ENCODE measurements at regions not wholly inside any gene's neighbourhood (a gene's known extent, or its start where the extent isn't known, plus 50 kb on each side); places are given as distances from the start of the nearest gene placed in this dataset.
"Not testable (repeated sequence)": the region's sequence is repeated elsewhere in the genome, so short reads cannot be mapped to it uniquely, and the experiment has no call there.

DNA sequence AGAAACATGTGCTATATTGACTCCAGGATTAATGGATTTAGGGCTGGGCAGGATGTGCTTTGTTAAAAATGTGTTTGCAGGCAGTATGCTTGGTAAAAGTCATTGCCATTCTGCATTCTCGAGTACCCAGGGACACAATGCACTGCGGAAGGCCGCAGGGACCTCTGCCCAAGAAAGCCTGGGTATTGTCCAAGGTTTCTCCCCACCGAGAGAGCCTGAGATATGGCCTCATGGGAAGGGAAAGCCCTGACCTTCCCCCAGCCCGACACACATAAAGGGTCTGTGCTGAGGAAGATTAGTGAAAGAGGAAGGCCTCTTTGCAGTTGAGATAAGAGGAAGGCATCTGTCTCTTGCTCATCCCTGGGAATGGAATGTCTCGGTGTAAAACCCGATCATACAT, 186.7 kb upstream of the PTER start:
- TF ChIP-seq RAD21 (IDR thresholded peaks at IDR 0.05; ENCODE audit: low read length); POLR2A (IDR thresholded peaks at IDR 0.05; ENCODE audit: low read depth, low read length); MAFK (IDR thresholded peaks at IDR 0.05; ENCODE audit: low read depth, low read length); RFX5 (IDR thresholded peaks at IDR 0.05; ENCODE audit: low read depth, low read length): not testable (repeated sequence)
- TF ChIP-seq, protein P1, sequence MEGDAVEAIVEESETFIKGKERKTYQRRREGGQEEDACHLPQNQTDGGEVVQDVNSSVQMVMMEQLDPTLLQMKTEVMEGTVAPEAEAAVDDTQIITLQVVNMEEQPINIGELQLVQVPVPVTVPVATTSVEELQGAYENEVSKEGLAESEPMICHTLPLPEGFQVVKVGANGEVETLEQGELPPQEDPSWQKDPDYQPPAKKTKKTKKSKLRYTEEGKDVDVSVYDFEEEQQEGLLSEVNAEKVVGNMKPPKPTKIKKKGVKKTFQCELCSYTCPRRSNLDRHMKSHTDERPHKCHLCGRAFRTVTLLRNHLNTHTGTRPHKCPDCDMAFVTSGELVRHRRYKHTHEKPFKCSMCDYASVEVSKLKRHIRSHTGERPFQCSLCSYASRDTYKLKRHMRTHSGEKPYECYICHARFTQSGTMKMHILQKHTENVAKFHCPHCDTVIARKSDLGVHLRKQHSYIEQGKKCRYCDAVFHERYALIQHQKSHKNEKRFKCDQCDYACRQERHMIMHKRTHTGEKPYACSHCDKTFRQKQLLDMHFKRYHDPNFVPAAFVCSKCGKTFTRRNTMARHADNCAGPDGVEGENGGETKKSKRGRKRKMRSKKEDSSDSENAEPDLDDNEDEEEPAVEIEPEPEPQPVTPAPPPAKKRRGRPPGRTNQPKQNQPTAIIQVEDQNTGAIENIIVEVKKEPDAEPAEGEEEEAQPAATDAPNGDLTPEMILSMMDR (conservative IDR thresholded peaks at IDR 0.05; ENCODE audit: low read depth, low read length) = not testable (repeated sequence)

All from IMR-90 (cell line).